HG03442 (cell line): ENCODE measurements at regions not wholly inside any gene's neighbourhood (a gene's known extent, or its start where the extent isn't known, plus 50 kb on each side); places are given as distances from the start of the nearest gene placed in this dataset.
"Not testable (repeated sequence)": the region's sequence is repeated elsewhere in the genome, so short reads cannot be mapped to it uniquely, and the experiment has no call there.

ENCODE experiments used
- ATAC-seq: cut with Tn5 transposase; IDR thresholded peaks from one replicate; pipeline ENCODE4 v1.9.1; 2021; ENCODE audit warnings: mild to moderate bottlenecking, moderate library complexity; ENCODE audit not compliant: unreplicated experiment

DNA sequence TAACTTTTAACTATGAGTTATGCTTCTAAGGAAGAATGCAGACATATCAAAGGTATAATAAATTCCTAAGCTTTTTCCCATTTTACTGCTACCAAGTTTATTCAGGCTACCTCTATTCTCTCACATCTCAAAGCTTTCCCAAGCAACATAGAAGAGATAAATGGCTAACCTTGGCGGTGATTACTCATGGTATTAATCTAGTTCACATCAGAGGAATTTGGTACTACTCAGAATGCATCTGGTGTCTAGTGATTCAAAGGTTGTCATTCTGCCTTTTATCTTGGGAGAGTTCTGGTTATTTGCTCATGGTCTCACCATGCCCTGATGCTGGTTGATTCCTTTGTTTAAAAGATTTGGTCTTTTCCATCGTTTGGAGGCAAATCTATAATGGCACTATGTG is 182.7 kb downstream of the TAF11L14 start:
- ATAC-seq, result no peak

DNA sequence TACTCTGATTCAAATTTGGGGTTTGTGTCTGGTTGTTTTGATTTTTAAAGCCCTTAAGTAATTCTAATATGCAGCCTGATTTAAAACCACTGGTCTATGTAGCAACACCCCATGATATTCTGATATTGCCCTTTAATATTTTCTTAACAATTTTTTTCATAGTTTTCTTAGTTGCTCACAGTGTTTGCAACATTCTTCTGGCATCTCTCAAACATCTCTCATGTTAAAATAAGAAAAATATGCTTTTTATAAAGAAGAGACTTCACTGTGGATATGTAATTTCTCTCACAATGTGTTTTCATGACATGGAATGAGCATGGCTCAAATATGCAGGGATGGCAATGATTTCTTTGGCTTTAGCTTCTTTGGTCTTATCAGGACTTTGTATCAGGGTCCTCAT is 183.7 kb downstream of the TAF11L14 start:
- ATAC-seq, result no peak

DNA sequence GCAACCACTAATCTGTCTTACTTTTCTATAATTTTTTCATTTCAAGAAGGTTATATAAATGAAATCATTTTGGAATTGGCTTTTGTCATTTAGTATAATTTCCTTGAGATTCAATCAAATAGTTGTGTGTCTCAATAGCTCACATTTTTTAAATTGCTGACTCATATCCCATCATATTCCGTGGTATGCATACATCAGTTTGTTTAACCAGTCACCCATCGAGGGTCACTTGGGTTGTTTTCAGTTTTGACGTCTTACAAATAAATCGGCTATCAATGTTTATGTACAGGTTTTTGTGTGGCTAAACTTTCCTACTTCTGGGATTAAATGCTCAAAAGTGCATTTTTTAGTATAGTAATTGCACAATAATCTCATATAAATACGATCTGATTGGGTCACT is 185.5 kb downstream of the TAF11L14 start:
- ATAC-seq, result no peak

DNA sequence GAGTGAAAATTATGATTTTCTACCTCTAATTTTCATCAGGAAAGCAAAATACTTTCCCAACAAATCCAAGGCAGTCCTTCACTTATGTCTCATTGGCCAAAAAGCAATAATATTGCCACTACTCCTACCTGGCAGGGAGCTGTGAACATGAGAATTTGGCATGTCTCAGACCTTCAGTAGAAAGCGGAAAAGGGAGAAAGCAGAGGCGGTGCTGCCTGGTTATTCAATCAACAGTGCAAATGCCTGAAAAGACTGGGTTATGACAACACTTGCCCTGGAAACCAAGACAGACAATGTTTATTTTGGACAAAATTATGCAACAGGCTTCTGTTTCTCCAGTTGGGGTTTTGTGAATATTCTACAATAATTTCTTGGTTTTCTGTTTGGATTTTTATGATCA is 194.4 kb downstream of the TAF11L14 start:
- no peak for ATAC-seq

DNA sequence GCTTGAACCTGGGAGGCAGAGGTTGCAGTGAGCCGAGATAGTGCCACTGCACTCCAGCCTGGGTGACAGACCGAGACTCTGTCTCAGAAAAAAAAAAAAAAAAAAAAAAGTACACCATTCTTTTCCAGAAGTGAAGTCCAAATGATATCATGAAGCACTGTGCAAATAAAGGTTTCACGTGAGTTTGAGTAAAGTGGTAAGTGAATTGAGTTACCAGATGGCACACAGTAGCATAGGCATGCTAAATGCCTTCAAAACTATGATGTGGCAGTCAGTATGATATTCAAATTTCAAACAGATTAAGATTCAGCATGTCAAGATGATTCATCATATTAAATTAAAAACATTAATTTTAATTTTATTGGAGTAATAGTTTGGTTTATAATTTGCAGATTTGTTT is 195.2 kb downstream of the TAF11L14 start:
- no peak for ATAC-seq

DNA sequence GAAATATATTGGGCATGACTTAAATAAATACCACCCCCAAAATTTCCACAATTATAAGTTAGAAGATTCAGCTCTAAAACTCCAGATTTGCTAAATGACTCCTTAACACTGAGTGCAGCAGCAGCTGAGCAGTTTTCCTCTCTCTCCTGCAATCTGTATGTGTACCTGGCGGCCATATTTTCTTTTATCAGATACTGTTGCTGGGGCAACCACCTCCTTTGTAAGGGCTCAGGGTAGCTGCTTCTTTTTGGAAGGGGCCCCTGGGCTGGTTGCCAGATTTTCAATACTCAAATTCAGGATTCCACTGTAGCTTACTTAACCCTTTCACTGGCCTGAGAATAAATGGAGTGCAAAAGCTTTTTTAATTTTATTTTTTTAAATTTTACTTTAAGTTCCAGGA is 197.0 kb downstream of the TAF11L14 start:
- no peak for ATAC-seq

DNA sequence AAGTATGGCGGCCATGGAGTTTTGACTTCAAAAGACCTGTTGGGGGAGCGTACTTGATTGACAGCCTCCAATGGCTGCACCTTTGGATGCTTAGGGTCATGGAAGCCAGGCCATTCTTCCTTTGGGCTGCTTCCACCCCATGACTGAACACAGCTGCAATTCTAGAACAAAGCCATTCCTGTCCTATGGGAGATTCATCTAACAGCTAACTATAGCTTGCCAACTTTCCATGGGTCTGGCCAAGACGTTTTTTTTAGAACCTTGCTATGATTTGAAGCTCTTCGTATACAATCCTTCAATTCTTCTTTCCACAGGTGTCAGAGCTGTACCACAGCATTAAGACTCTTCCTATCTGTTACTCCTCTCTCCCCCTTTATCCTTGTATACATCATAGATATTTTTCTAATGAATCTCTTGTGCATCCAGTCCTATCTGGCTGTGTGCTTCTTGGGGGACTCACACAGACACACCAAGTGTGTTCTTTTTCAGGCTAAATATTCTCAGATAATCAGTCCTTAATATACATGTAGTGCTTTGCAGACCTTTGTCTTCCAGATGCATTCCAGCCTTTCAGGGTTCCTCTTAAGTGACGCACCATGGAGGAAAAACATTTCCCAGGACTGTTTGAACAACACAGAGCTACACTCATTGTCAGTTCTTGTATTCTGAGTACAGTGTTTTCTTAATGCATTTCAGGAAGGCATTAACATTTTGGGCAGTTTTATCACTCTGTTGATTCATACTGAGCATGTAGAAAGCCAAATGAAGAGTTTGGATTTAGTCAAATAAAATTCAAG is 198.9 kb downstream of the TAF11L14 start:
- ATAC-seq, result no peak

DNA sequence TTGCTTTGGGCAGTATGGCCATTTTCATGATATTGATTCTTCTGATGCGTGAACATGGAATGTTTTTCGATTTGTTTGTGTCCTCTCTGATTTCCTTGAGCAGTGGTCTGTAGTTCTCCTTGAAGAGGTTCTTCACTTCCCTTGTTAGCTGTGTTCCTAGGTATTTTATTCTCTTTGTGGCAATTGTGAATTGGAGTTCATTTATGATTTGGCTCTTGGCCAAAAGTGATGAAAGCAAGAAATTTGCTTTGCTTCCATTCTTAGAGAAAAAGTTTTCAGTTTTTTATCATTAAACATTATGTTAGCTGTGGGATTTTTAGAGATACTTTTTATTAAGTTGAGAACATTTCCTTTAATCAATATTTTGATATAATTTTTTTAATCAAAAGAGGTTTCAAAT is 203.5 kb downstream of the TAF11L14 start:
- no peak for ATAC-seq

DNA sequence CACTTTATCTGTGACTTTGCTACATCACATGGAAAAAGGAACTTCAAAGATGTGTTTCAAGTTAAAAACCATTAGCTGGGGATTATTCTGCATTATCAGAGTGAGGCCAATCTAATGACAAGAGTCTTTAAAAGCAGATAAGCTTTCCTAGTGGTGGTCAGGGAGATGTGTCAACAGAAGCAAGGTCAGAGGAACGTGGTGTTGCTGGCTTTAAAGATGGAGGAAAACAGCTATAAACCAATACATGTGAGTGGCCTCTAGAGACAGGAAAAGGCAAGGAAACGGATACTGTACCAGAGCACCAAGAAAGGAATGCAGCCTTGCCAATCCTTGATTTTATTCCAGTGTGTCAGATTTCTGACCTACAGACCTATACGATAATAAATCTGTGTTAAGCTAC is 204.2 kb downstream of the TAF11L14 start:
- no peak for ATAC-seq

DNA sequence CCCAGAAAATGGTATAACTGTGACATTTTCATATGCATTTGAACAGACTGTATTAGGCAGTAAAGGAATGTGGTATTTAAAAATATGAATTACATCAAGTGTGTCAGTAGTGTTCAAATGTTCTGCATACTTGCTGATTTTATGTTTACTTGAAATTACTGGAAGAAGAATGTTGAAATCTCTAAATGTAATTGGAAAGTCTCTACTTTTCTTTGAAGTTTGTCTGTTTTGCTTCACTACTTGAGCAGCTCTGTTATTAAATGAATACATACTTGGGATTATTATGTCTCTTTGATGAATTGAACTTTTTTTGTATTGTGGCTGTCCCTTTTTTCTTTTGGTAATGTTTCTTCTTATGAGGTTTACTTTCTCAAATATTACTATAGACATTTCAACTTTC is 205.6 kb downstream of the TAF11L14 start:
- no peak for ATAC-seq

DNA sequence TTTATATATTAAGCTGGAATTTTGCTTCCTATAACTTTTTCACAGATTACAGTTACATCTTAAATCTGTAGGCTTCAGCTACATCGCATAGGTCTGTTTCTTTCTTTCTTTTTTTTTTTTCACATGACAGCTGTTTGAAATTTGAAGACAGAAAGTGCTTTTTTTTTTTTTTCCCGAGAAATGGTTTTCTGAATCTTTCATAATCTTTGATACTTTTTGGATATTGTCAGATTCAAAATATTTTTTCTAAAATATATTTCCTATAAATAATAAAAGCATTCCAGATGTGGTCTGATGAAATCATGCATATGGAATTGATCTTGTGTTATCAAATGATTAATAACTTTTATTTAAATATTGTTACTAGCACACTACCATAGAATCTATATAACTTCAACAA is 212.2 kb downstream of the TAF11L14 start:
- no peak for ATAC-seq

DNA sequence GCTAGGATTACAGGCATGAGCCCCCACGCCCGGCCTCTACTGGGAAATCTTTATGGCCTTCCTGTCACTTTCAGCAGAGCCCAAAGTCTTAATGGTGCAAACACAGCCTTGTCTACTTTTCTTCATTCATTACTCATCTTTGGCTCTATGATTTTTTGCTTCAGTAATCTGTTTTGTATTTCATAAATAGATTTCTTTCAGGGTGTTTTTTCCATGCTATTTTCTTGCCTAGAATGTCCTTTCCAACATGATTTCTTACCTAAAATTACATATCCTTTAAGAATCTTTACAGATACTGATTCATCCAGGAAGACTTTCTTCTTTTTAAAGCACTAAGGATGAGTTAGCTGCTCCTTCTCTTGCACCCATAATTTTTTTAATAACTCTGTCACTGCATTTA is 213.0 kb downstream of the TAF11L14 start:
- no peak for ATAC-seq

DNA sequence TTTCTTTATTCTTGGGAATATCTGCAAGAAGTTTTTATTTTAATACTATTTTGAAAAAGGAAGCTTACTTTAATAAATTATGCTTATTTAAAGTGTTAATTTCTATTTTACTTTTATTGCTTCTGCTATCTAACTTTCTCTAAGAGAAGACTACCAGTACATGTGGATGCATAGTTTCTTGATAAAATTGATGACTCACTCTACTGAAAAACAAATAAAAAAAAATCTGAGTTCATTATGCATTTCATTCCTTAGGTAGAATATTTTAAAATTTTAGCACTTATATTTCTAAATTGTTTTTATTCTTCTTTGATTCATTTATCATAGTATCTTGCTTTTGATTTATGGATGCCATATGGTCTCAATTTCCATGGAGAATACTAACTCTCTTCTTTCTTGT is 217.9 kb downstream of the TAF11L14 start:
- ATAC-seq, result no peak

DNA sequence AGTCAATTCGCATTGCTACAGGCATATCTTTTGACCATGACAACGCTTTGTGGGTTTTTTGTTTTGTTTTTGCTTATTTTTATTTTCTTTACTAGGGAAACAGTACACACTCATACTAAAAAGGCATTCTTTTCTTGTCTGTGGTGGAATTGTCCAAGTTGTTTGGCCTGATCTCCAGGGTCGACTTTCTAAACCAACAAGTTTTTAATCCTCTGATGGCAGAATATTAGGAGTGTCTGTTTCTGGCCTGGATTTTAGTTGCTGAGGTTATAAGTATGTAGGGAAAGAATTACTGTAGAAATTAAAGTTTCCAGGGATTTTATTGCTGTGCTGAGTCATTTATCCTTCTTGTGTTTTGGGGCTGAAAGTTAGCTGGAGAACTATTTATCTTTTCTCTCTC is 218.5 kb downstream of the TAF11L14 start:
- ATAC-seq, result no peak

DNA sequence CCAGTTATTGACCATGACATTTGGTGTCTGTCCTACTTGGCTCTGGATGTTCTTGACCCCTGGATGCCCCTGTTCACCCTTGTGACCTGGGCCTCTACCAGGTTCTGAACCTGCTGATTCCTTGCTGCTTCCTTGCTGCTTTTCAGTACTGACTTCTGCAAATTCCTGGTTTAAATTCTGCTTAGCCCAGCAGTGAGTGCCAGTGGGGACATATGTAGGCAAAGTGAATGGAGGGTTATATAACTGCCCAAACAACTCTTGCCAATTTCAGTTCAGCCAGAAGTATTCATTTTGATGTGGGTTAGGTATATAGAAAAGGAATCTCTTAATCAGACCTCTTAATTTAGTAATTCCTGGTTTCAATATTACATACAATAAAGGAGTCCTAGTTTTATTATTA is 220.6 kb downstream of the TAF11L14 start:
- no peak for ATAC-seq

DNA sequence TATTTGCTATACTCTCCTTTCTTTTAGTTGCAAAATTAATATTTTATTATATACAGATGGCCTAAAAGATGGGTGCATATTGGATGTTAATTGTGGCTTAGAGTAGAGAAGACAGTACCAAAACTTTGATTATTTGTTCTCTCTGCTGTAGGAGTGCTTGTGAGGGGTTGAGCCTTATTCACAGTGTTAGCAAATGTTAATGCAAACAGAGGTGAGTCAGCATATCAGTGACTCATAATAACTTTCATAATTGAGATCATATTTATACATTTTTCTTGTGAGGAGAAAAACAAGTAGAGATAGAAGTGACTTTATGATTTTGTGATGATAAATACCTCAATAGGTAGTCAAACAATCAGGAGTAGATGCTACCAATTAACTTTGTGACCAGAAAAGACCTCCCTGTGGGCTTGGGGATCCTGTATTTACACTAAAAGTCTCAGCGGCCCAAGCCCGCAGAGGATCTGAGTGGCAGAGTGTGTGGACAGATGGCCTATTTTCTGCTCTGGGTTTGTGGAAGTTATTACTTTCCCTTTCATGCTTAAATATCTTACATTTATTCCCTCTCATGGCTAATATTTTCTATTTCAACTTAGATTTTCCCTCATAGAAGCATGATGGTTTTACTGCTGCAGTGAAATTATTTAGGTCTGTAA is 226.5 kb downstream of the TAF11L14 start:
- ATAC-seq, result no peak

DNA sequence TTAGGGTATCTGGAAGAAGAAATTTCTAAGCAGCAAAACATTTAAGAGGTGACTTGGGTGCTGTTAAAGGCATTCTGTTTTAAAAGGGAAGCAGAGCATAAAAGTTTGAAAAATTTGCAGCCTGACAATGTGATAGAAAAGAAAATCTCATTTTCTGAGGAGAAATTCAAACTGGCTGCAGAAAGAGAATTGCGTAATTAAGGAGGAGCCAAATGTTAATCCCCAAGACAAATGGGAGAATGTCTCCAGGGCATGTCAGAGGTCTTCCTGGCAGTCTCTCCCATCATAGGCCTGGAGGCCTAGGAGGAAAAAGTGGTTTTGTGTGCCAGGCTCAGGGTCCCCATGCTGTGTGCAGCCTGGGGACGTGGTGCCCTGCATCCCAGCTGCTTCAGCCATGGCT is 230.6 kb downstream of the TAF11L14 start:
- ATAC-seq, result not testable (repeated sequence)

DNA sequence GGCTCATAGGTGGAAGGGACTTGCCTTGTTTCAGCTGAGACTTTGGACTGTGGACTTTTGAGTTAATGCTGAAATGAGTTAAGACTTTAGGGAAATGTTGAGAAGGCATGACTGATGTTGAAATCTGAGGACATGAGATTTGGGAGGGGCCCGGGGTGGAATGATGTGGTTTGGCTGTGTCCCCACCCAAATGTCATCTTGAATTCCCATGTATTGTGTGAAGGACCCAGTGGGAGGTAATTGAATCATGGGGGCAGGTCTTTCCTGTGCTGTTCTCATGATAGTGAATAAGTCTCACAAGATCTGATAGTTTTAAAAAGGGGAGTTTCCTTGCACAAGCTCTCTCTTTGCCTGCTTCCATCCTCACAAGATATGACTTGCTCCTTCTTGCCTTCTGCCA is 231.7 kb downstream of the TAF11L14 start:
- ATAC-seq, result not testable (repeated sequence)

DNA sequence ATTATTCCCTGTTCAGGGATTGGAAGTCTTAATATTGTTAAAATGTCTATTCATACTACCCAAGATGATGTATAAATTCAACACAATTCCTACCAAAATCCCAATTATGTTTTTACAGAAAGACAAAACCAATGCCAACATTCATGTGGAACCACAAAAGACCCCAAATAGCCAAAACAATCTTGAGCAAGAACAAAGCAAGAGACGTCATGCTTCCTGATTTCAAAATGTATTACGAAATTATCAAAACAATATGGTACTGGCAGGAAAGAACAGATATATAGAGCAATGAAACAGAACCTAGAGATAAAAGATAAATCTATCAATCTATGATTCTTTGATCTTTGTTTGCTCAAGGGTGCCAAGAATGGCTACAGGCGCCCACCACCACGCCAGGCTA is 237.9 kb downstream of the TAF11L14 start:
- ATAC-seq, result no peak

DNA sequence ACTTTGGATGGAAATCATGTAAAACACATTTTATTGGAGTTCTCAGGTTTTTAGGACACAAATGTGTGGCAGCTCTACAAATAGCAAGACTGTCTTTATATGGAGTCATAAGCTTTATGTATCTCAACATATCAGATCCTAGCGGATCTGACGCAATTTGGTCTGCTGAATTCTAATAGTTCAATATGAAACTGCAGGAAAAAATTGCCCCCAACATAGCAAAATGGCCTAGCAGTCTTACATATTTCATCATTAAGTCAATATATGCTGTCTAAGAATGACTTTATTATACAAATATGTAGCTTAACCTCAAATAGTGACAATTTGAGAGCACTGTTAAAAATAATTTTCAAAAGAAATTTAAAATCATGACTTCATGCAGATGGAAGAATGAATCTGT is 244.3 kb downstream of the TAF11L14 start:
- no peak for ATAC-seq

DNA sequence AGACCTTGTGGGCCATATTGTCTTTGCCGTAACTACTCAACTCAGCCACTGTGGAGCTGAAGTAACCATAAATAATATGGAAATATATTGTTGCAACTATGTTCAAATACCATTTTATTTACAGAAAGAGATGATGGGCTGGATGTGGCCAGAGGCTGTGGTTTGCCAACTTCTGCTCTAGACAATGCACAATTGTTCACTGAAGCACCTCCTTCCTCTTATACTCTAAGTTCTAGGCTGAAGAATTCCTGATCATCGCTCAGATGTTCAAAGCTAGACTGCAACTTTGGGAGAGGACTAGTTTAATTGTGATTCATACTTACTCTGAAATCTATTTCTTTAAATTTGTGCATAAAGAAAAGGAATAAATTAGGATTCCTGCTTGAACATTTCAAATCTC is 245.0 kb downstream of the TAF11L14 start:
- ATAC-seq, result no peak

DNA sequence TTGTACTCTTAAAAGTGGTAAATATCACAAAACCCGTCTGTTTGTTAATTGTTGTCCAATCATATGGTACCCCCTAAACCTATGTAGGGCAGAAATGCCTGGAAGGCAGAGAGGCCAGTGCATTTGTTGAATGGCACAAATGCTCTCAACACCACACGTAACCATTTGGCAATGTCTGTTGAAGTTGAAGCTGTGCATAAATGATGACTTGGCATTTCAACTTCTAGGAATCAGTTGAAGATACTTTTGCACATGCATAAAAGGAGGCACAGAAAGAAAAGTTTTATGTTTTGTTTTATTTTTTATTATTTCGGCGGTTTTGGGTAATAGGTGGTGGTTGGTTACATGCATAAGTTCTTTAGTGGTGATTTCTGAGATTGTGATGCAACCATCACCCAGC is 246.6 kb downstream of the TAF11L14 start:
- no peak for ATAC-seq
